HG03045 (cell line): ENCODE measurements at regions not wholly inside any gene's neighbourhood (a gene's known extent, or its start where the extent isn't known, plus 50 kb on each side); places are given as distances from the start of the nearest gene placed in this dataset.

ENCODE experiments used
- ATAC-seq: cut with Tn5 transposase; IDR thresholded peaks from one replicate; pipeline ENCODE4 v1.9.1; 2021; ENCODE audit warnings: mild to moderate bottlenecking, moderate library complexity; ENCODE audit not compliant: unreplicated experiment

DNA sequence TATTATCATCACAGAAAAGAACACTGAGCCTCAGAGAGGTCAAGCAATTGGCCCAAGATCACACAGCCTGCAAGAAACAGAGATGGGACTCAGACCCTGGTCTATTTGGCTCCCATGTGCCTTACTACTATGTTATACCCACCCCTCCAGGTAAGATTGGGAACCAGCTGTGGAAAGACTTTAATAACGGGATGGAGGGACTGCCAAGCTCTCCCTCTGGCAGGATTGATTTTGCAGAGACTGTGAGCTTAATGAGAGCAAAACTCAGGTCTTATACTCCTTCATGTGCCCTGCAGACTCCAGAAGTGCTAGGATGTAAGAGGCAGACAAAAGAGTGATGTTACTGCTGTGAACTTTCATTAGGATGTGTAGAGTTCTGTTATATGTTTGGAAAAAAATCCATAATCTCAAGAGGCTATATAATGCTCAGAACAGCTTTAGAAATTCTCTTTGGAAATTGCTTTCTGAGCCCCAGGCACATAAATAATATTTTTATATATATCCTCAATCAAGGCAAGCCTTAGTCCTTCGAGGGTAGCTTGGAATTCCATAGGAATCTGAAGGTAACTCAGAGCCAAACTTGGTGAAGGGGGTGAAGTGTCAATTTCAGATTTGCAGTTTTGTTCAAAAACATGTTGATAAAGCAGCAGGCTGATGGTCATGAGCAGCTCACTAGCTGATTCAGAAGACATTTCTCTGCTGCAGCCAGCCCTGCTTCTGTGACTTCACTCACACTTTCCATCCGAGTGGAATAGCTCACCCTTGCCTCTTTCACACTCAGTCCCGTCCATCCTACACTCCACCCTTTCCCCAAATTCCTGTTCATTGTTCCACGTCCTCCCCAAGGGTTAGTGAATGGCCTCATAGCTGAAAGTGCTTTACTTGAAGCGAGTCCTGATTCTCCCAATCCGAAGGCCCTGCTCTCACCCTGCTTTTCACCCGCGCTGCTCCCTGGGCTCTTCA, 188.8 kb downstream of the SNX19 start:
- ATAC-seq, result no peak

DNA sequence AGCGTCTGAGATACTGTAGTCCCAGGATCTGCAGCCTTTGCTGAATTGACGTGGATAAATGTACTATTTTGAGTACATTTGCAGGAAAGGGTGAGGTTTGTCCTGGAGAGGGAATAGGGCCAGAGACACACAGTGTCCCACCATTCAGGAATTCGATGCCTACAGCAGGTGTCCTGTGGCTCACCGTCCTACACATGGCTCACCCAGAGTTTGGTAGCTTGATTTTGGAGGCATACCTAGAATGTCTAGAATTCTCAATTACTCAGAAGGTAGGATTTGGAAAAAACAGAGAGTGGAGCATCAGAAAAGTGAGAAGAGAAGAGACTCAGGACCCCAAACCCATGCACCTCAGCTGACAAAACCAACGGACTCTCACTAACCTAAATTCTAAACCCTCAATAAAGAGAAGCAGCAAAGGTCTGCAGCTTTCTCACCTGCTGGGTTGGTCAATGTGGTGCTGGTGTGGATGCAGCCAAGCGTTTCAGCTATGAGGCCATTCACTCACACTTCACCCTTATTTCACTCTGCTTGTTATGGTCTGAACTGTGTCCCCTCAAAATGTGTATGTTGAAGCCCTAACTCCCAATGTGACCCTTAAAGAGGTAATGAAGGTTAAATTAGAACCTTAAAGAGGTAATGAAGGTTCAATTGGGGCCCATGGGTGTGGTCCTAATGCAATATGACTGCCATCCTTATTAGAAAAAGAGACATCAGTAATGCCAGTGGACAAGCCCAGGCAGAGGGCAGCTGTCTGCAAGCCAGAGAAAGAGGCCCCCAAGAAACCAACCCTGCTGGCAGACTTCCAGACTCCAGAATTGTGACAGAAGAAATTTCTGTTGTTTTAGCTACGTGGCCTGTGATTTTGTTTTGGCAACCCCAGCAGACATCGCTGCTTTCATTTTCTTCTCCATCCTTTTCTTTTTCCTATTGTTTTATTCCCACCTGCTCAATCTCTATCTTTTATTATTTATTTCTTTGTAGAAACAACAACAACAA, 187.8 kb downstream of the SNX19 start:
- no peak for ATAC-seq

DNA sequence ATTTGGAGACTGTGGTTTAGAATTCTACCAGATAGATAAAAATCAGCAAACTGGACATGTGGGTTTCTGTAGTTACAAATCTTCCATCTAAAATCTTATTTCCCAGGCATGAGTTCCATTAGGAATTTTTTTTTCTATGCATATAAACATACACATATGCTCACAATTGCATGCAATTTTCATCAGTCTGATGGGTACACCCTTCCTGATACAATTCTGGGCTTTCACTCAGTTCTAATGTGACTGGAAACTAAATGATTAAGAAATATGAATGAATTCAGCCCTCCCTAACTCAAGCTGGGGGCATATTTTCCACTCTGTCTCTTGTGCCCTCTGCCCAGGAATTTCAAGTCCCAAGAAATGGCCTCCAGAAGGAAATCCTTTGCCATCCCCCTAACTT, 187.1 kb downstream of the SNX19 start:
- no peak for ATAC-seq

DNA sequence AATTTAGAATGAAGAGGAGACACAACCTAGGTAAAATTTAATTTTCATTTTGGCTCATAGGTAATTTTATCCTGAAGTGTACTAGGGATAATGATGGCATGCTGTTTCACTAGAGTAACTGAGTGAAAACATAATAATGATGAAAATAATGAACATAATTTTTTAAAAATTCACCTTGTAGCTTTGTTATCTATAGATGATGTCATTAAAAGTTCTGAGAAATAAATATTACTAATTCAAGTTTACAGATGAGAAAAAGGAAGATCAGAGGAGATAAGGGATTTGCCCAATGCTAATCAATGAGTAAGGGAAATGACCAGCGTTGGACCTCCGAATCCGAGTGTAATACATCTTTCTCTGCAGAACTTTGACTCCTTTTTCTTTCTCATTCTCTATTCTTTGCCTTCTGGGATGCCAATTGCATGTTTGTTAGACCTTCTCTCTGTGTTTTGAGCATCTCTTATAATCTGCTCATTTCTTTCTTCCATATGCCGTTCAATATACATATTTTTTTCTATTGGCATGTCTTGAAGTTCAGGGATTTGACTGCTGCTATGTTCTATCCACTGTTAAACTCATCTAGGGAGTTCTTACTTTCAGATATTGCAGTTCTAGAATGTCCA, 186.5 kb downstream of the SNX19 start:
- no peak for ATAC-seq

DNA sequence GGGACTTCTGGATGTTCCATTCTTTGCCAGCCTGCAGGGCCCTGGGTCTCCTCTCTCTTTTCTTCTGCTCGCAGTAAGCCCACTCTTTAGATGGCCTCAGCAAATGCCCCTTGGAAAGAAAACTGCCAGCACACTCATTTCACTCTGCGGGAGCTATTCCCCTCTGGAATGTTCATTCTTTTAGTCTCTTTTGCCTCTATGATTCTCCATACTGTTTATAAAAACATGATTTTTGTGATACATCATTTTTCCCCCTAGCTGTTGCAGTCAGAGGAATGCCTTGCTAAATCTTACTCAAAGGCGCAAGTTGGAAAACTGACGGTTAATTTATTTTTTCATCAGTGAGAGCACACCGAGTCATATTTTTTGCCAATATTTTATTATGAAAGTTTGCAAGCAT, 184.9 kb downstream of the SNX19 start:
- no peak for ATAC-seq

DNA sequence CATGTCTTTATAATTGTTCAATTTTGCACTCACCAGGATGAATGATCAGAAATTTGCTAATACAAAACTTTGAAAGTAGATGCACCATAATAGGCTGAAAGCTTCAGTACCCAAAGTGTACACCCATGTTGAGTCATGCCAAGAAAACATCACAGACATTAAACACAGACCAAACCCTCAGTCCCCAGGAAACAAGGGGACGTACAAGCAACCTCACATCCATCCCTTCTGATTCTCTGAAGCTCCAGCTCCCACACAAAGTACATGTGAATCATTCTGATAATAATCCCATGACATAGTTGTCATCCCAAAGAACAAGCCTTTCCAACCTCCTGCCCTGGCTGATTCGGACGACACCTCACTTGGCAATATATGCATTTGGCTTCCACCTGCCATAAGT, 183.8 kb downstream of the SNX19 start:
- ATAC-seq, result no peak

DNA sequence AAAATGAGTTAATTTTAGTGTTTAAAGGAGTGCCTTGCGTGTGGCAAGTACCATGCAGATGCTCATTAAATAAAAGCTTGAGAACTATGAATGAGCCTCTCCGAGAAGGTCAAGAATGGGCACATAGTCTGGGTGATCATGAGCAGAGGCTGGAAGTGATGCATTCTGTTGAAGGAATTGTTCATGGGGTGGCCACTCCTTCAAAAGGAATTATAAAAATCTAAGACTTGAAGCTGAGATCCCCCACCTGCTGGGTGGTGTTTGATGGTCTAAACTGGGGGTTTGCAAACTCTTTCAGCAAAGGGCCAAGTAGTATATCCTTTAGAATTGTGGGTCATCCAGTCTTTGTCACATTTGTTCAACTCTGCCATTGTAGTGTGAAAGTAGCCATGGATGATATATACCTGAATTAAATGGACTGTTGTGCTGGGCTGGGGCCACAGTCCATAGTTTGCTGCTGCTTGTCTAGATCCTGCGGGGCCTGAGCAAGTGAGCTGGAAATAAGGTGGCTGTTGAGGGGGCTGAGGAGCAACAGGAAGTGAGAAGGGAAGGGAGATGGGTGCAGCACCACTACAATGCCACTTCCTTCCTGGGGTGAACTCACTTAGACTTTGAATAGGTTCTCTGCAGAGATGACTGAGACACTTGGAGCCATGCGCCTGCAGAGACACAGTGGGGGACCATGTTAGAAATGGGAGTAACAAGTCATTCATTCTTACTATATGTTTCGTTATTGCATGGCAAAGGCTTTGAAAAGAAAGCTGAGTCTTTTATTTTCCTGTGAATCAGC, 179.0 kb downstream of the SNX19 start:
- ATAC-seq, result no peak

DNA sequence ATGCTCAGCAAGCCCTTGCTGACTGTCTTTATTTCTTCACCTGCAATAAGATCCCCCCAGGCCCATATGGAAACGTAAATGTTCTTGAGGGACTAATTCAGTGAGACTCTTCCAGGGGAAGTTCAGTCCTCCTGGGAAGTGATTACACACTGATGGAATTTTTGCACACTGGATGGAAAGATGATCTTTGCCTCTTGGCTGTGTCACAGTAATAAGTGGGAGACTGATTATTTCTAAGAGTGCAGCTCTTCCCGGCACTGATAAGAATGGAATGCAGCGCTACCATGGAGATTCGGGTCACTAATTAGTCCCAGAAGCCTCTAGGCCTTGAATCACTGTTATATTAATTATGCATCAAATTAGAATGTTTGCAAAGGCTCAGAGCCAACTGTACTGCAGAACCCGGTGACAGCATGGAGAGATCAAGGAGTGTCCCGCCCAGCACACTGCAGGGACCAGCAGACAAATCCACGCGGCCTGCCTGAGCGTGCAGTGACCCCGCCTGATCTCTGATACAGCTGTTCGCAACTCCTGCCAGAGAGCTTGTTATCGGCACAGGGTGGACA, 178.3 kb downstream of the SNX19 start:
- ATAC-seq, result no peak

DNA sequence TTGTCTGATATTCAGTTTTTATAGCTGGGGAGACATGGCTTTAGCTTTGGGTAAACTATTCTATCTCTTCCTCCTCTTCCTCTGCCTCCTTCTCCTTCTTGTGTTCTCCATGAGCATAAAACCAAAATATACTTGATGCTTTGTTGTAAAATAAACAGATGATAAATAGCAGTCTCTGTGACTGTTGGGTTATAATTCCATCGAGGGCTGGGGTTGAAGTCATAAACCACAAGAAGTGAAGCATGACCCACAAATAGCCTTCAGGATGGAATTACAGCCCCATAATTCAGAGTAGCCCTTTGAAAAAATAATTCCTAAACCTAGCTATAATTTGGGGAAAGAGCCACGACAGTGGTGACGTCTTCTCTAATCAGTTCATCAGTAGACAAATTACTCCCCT, 177.7 kb downstream of the SNX19 start:
- ATAC-seq, result no peak

DNA sequence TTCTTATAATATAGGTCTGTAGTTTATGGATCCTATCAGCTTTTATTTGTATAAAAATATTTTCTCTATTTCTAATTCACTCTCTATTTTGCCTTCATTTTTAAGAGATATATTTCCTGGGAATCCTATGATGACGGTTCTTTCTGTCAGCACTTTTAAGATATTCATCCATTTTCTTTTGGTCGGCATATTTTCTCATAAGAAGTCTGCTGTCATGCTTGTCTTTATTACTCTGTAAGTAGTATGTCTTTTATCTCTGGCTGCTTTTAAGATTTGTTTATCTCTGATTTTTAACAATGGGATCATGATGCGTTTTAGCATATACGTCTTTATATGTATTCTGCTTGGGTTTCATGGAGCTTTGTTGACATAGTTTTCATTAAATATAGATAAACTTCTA, 175.5 kb downstream of the SNX19 start:
- no peak for ATAC-seq

DNA sequence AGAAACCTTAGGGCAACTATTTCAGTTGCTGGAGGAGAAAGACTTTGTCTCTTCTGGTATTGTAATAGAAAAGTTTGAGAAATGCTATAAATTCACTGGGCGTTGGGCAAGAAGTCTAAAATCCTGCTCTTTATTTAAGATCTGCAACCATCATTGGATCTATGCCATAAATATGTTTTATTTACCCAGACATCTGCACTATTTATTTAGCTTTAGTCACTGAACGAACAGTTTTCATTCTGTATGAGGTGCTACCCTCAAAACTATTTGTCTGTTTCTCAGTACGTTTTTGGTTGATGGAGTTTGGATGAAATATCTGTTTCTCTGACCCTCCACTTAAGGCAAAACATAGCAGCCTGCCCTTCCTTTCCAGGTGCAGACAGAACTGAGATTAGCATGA, 171.5 kb downstream of the SNX19 start:
- ATAC-seq, result no peak

DNA sequence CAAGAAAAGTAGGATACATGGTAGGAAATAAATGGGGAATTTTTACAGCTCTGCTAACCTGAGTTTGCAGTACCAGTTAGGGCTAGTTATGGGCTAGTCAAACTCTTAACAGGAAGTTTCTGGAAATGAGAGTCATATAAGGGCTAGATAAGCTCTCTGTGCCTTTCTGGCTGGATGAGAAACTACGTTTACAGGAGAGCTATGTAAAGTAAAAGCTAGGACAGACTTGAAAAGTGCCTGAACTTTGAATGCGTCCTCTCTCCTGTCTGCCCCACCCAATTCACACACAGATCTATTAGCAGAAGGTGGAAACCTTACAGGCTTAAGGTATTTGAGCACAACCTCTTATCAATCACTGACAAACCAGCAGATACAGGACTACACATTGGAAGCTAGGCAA, 167.1 kb downstream of the SNX19 start:
- no peak for ATAC-seq

DNA sequence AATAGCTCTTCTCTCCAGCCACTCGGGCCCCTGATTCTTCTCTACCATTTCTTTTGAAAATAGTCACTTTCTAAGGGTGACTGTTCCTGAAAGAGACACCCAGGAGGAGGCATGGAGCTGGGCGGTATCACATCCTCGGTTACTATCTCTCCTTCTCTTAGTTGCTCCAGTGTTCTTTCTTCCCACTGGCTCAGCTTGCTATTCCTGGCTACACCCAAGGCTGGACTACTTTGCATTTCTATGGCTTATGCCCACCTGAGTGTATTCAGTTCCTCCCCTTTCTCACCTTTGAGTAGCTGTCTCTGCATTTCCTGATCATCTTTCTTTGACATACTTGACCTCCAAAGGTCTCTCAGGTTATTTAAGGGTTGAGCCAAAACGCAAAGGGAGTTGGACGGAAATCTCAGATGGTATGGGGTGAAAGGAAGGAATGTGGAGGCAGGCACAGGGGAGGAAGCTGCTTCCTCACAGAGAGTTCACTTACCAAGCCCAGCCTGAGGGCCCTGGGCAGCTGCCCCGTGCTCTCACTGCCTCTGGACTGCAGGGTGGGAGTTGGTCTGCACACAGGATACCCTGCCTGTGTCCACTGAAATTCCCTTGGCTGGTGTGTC, 155.7 kb downstream of the SNX19 start:
- ATAC-seq, result no peak

DNA sequence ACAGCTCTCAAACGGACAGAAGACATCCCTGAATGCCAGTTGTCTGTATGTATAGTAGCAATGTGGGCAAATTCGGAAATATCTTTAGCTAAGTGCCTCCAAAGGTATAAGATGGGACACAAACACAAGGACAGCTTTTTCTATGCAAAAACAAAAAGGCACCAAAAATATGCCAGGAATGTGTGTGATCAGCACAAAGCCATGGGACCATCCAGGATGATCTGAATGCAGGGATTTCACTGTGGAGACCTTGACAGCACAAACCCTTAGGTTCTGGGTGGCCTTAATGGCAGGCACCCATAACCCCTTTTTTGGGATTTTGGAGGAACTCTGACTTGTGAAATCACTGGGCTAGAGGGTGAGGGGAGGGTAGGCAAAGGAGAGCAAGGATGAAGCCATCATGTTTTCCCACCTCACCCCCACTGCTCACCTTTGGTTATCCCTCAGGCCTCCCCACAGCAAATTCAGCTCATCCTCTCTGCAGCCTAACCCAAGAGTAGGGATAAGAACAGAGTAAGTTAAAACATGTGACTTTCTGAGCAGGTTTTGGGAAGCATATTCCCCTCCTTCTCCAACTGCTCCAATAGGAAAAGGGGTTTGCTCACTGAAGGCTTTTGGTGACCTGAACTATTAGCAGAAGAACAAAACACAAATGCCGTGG, 154.6 kb downstream of the SNX19 start:
- no peak for ATAC-seq

DNA sequence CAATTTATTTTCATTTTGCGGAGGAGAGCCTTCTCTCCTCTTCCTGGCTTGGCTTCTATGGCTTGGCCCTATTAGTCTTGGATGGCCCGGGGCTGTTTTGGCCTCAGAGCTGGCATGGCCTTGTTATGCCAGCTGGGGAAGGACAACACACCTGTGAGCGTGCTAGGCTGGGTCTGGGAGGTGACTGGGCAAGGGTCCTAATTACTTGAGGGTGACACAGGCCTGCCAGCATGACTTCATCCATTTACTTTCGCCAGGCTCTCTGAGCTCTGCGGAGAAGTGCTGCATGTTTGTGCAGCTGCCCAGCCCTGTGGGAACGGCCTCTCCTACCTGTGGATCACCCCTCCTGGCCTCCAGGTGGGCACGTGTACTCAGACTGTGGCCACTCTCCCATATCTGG, 153.6 kb downstream of the SNX19 start:
- no peak for ATAC-seq

DNA sequence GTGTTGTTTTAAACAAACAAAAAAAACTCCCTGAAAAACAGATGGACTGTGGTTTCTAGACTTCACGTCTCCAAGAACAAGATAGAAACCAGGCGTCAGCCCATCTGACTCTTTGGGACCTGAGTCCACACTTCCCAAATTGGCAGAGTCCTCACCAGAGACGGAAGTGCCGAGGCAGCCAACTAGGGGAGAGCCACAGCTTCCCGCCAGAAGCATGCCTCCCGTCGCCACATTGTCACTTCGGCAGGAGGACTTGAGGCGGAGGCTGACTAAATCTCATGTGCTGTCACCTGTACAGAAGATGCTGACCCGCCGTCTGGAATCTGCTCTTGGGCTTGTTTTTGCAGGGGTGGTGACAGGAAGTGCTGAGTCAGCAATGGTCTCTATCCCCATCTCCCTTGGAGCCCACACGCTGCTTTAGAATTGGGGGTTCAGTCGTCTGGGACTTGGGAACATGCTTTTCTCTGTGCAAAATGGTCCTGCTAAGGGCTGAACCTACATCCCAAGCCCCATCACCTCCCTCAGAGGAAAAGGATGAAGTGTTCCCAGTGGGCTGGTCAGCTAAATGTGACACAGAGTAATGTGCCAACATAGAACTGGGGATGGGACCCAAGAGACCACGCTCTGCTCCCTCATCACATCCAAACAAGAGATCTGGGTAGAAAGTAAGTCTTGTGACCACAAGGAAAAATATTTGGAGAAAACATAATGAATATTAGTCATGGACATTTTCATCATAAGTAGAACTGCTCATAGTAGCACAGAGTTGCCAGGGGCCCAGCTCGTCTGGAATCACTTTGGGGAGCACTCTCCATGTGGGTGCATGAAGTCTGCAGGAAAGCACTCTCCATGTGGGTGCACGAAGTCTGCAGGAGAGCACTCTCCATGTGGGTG, 152.9 kb downstream of the SNX19 start:
- no peak for ATAC-seq

DNA sequence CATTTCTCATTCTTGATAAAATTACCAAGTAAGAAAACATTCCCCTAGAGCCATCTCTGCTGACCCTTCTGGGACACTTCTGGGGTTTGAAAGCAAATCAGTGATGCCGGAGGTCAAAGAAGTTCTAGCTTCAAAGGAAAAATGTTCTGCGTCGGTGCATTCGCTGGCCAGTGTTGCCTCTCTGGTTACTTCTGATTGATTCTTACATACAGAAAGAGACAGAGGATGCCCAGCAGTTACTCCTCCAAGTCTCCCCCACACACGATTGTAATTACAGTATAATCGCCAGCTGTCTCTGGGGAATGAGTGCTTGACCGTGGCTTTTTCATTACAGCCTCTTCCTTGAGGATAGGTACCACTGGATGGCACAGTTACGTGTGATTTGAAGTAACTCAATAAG, 150.9 kb downstream of the SNX19 start:
- ATAC-seq, result no peak

DNA sequence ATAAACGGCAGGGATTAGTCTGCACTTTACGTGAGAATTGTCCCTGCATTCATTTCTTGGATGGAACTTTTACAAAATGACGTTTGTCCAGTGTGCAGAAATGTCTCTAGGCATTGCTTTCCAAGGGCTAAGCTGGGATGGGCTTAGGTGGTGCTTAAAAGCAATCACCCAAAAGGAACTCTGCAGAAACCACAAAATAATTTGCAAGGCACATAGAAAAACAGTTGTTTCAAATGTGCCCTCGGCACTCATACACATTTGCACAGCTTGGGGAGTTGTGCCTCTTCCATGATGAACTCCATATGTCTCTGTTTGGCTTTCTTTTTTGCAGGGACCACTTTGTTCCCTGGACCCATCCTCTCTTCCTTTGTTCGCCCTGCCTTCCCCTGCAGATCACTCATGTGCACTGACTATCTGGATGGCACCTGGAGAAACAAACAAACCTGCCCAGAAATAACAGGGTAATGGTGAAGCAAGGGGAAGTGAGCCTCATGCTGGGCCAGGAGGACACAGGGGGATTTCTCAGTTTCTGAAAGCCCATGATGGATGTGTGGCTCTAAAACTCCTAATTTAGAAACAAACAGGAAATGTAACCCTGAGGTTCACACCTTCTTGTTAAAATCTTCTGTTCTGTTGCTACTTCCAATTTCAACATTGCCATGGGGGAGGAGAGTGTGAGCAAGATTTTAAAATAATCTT, 150.2 kb downstream of the SNX19 start:
- no peak for ATAC-seq
